Adrenal gland (tissue), 5 donors: ENCODE measurements at regions not wholly inside any gene's neighbourhood (a gene's known extent, or its start where the extent isn't known, plus 50 kb on each side); places are given as distances from the start of the nearest gene placed in this dataset.

Experiments used
- POLR2A ChIP-seq, 2 donors: fragments of 450-650 bp; IDR thresholded peaks; one replicate each; pipeline ENCODE4 v1.6.1; 2017; ENCODE audit warnings: antibody characterized with exemption in 2 of 2, mild to moderate bottlenecking in 2 of 2, moderate library complexity in 1 of 2
- TF ChIP-seq, protein P1 (sequence below), 6 experiments: fragments of 450-650 bp in 4 of 6; fragments of 200-600 bp in 2 of 6; sonication (generic) in 1 of 6; IDR thresholded peaks; 1 replicate in 5 of 6; 2 replicates in 1 of 6; pipeline versions ENCODE4 v1.5.1 to v1.8.0; 2016 to 2021; ENCODE audit warnings: antibody characterized with exemption in 6 of 6, mild to moderate bottlenecking in 2 of 6, moderate library complexity in 1 of 6
- donor health status: DM: no; HTN: no; CAD: no.

DNA sequence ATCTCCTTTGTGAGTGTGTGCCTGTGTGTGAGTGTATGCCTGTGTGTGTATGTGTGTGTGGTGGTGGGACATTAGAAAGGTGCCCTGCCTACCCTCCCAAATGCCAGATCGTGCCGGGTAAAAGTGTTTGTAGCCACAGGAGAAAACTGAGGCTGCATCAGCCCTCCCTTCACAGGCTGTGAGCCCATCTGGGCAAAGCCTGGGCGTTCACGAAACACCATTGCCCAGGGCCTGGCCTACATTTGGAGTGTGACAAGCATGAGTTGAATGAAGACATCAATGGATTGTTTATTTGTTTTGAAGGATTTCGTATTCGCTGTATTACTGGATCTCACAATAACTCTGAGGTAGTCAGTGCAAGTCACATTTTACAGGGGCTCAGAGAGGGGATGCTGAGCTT lies 270.8 kb downstream of the NSG2 start:
- TF ChIP-seq, protein P1, sequence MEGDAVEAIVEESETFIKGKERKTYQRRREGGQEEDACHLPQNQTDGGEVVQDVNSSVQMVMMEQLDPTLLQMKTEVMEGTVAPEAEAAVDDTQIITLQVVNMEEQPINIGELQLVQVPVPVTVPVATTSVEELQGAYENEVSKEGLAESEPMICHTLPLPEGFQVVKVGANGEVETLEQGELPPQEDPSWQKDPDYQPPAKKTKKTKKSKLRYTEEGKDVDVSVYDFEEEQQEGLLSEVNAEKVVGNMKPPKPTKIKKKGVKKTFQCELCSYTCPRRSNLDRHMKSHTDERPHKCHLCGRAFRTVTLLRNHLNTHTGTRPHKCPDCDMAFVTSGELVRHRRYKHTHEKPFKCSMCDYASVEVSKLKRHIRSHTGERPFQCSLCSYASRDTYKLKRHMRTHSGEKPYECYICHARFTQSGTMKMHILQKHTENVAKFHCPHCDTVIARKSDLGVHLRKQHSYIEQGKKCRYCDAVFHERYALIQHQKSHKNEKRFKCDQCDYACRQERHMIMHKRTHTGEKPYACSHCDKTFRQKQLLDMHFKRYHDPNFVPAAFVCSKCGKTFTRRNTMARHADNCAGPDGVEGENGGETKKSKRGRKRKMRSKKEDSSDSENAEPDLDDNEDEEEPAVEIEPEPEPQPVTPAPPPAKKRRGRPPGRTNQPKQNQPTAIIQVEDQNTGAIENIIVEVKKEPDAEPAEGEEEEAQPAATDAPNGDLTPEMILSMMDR (IDR thresholded peaks at IDR 0.05), result no peak
- TF ChIP-seq POLR2A (IDR thresholded peaks at IDR 0.05), result no peak
